ENCODE measurements at regions not wholly inside any gene's neighbourhood (a gene's known extent, or its start where the extent isn't known, plus 50 kb on each side); places are given as distances from the start of the nearest gene placed in this dataset.

- no peak overlapping the region for H3K4me3 Mint-ChIP-seq
- H3K9me2 ChIP-seq (ENCODE audit: insufficient read depth): no peaks in the 10 kb centered on the region
- no peak for DNase-seq (ENCODE audit: low spot score)
- H3K4me1 Mint-ChIP-seq: peaks cover 6% of the 10 kb centered on the region; the same call in 2 of the 3 replicates
- H3K4me2 ChIP-seq: no peak overlapping the region
- H3K36me3 ChIP-seq (ENCODE audit: insufficient read depth): no peaks in the 10 kb centered on the region
- H3F3A ChIP-seq (replicated peaks; ENCODE audit: low read depth): no peaks in the 10 kb centered on the region
- no peak overlapping the region for H3K27ac ChIP-seq (ENCODE audit: low read depth)
- peaks cover 7% of the 10 kb centered on the region; the same call in 2 of the 3 replicates for H3K9me3 Mint-ChIP-seq
- peaks cover 8% of the 10 kb centered on the region; the same call in 2 of the 3 replicates for H3K36me3 Mint-ChIP-seq (ENCODE audit: low read depth)
- no peak for ATAC-seq
- no peaks in the 10 kb centered on the region for H3K27me3 ChIP-seq (ENCODE audit: insufficient read depth)
- H3K4me1 ChIP-seq (ENCODE audit: insufficient read depth): no peaks in the 10 kb centered on the region
- no peak overlapping the region for H3K27ac Mint-ChIP-seq
- TF ChIP-seq EZH2phosphoT487 (IDR thresholded peaks at IDR 0.05; ENCODE audit: unreplicated experiment) (no peak), CTCF (conservative IDR thresholded peaks at IDR 0.05; ENCODE audit: low read depth in 2 of 2) (no peak), REST (IDR thresholded peaks at IDR 0.05; ENCODE audit: unreplicated experiment) (no peak), ZNF462 (CRISPR knock-in tag; IDR thresholded peaks at IDR 0.05) (no peak), POLR2AphosphoS5 (IDR thresholded peaks at IDR 0.05; ENCODE audit: low read depth) (no peak), EZH2 (IDR thresholded peaks at IDR 0.05; ENCODE audit: low read depth, unreplicated experiment) (no peak), CREB1 (CRISPR knock-in tag; IDR thresholded peaks at IDR 0.05; ENCODE audit: low read depth) (no peak), JUNB (IDR thresholded peaks at IDR 0.05; ENCODE audit: unreplicated experiment) (no peak), ETS1 (IDR thresholded peaks at IDR 0.05) (no peak), NANOG (IDR thresholded peaks at IDR 0.05; ENCODE audit: borderline replicate concordance) (no peak), STAT1 (IDR thresholded peaks at IDR 0.05; ENCODE audit: unreplicated experiment) (no peak), ZNF114 (CRISPR knock-in tag; IDR thresholded peaks at IDR 0.05) (no peak), ZNF331 (CRISPR knock-in tag; IDR thresholded peaks at IDR 0.05; ENCODE audit: low read depth) (no peak)
- peak overlapping the region; percentile 56; the same call in 1 of the 2 replicates for H2AFZ ChIP-seq
- no peaks in the 10 kb centered on the region for H3K79me2 ChIP-seq (replicated peaks; ENCODE audit: insufficient read depth)
- peaks cover 5% of the 10 kb centered on the region for H3K27me3 Mint-ChIP-seq (ENCODE audit: insufficient read depth, low read depth, poor library complexity)
- no peak overlapping the region for H3K4me3 ChIP-seq
- no peaks in the 10 kb centered on the region for H4K20me1 ChIP-seq (replicated peaks; ENCODE audit: insufficient read depth)
These were observed 662.6 kb upstream of the ACVR2A start for GRCh38 chr2:147182260-147182659.

Measured in GM23338 (cell line).